ENCODE measurements at regions not wholly inside any gene's neighbourhood (a gene's known extent, or its start where the extent isn't known, plus 50 kb on each side); places are given as distances from the start of the nearest gene placed in this dataset.

DNA sequence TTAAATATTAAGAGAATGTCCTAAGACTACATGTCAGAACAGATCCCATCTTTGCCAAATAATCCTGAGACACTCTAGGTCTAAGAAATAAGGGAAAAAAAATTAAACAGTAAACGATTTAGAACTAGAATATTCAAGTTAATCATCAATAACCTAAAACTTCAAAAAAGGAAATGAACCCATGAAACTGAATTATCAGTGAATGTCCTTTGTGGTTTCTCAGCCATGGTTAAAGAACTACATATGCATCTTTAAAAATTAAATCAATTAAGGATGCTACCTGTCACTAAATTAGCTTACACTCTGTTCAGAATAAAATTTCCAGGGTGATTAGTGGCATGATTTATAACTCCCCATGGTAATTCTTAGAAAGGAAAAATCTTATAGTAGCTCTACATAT is 850.0 kb upstream of the C9orf72 start:
- Histone ChIP-seq H3K27me3 (no peaks in the 10 kb centered on the region), H3K4me3 (no peak overlapping the region), H3K4me1 (no peaks in the 10 kb centered on the region), H3K9ac (ENCODE audit: low read depth in 2 of 2, low read length in 2 of 2) (no peak overlapping the region), H3K36me3 (no peaks in the 10 kb centered on the region), H3K9me3 (no peaks in the 10 kb centered on the region), H3K27ac (no peak overlapping the region)
- TF ChIP-seq, protein P1, sequence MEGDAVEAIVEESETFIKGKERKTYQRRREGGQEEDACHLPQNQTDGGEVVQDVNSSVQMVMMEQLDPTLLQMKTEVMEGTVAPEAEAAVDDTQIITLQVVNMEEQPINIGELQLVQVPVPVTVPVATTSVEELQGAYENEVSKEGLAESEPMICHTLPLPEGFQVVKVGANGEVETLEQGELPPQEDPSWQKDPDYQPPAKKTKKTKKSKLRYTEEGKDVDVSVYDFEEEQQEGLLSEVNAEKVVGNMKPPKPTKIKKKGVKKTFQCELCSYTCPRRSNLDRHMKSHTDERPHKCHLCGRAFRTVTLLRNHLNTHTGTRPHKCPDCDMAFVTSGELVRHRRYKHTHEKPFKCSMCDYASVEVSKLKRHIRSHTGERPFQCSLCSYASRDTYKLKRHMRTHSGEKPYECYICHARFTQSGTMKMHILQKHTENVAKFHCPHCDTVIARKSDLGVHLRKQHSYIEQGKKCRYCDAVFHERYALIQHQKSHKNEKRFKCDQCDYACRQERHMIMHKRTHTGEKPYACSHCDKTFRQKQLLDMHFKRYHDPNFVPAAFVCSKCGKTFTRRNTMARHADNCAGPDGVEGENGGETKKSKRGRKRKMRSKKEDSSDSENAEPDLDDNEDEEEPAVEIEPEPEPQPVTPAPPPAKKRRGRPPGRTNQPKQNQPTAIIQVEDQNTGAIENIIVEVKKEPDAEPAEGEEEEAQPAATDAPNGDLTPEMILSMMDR (IDR thresholded peaks at IDR 0.05), result no peak
- no peak for DNase-seq
- intact Hi-C loops (cut with DNase I), result no loop called here

DNA sequence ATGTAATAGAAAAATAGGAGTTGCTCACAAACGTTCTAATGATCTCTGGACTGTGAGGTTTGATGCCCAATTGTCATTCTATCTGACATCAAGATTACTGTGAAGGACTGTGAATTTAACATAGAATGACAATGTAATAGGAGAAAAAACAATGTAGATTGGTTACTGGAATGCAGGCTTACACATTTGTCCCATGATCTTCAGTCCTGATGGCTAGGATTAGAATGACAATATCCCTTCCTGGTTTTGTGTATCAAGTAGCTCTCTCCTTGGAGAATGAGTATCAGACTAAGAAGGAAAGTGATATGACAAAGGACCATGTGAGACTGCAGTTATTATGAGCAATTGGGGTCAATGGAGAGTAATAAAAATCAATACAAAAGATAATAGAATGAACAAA is 862.2 kb upstream of the C9orf72 start:
- Histone ChIP-seq H3K36me3 (no peaks in the 10 kb centered on the region), H3K27ac (no peak overlapping the region), H3K27me3 (no peaks in the 10 kb centered on the region), H3K9me3 (no peaks in the 10 kb centered on the region), H3K4me3 (no peak overlapping the region), H3K9ac (ENCODE audit: low read depth in 2 of 2, low read length in 2 of 2) (no peak overlapping the region), H3K4me1 (no peaks in the 10 kb centered on the region)
- TF ChIP-seq, protein P1 (IDR thresholded peaks at IDR 0.05), result no peak
- no peak for DNase-seq
- intact Hi-C loops (cut with DNase I), result no loop called here

DNA sequence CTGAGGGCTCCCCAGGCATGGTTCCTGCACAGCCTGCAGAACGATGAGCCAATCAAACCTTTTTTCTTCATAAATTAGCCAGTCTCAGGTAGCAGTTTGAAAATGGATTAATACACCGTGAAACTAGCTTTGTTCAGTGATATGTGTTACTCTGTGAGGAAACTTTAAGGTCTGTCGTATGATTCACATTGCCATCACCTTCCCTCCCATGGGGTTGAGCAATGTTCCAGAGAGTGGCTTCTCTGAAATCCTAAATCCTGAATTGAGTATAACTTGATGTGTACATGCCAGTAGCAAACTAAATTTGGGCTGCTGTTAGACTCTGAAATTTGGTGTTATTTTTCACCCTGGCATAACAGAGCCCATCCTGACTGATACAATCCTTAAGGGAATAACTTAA is 866.4 kb upstream of the C9orf72 start:
- TF ChIP-seq, protein P1 (IDR thresholded peaks at IDR 0.05), result no peak
- Histone ChIP-seq H3K9ac (ENCODE audit: low read depth in 2 of 2, low read length in 2 of 2) (no peak overlapping the region), H3K36me3 (no peaks in the 10 kb centered on the region), H3K4me1 (no peaks in the 10 kb centered on the region), H3K9me3 (no peaks in the 10 kb centered on the region), H3K27ac (no peak overlapping the region), H3K27me3 (no peaks in the 10 kb centered on the region), H3K4me3 (no peak overlapping the region)
- no peak for DNase-seq
- intact Hi-C loops (cut with DNase I), result no loop called here

DNA sequence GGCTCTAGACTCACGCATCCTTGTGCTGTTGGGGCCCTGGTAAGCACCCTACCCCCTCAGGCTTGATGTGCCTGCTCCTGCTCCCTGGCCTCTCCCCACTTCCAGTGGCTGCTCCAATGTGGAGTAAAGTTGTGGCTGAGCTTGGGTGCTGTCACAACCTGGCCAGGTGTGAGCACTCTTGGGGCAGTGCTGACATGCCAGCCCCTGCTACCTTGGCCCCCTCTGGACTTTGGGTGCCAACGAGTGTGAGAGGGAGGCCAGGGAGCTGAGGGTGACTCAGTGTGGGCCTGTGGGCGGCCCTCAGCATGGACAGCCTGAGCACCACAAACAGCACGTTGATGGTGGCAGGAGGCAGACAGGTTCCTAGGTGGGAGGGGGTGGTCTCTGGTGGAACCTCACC is 870.2 kb upstream of the C9orf72 start:
- no peak for DNase-seq
- Histone ChIP-seq H3K27ac (no peak overlapping the region), H3K4me1 (no peaks in the 10 kb centered on the region), H3K36me3 (no peaks in the 10 kb centered on the region), H3K9me3 (no peaks in the 10 kb centered on the region), H3K4me3 (no peak overlapping the region), H3K9ac (ENCODE audit: low read depth in 2 of 2, low read length in 2 of 2) (no peak overlapping the region), H3K27me3 (no peaks in the 10 kb centered on the region)
- intact Hi-C loops (cut with DNase I), result no loop called here
- TF ChIP-seq, protein P1 (IDR thresholded peaks at IDR 0.05), result no peak

DNA sequence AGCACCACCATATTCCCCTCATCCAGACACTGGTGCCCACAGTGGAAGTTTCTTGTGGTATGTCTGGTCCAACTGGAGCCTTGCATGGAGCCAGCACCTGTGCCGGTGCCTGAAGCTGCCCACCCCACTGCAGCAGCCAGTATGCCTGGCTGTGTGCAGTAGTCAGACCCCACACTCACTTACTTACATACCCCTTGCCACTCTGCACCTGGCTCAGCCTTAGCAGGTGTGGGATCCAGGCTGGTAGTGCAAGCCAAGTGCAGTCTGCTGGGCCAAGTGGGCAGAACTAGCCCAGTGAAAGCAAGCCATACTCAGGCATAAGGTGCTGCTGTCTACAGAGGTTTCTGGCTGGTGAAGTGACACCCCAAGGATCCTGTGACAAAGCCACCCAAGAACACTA is 871.4 kb upstream of the C9orf72 start:
- H3K9ac ChIP-seq (ENCODE audit: low read depth in 2 of 2, low read length in 2 of 2), result no peak overlapping the region
- no peaks in the 10 kb centered on the region for H3K4me1 ChIP-seq
- no peaks in the 10 kb centered on the region for H3K36me3 ChIP-seq
- intact Hi-C loops (cut with DNase I), result no loop called here
- TF ChIP-seq, protein P1 (IDR thresholded peaks at IDR 0.05), result no peak
- no peaks in the 10 kb centered on the region for H3K27me3 ChIP-seq
- H3K4me3 ChIP-seq, result no peak overlapping the region
- H3K9me3 ChIP-seq, result no peaks in the 10 kb centered on the region
- H3K27ac ChIP-seq, result no peak overlapping the region
- no peak for DNase-seq

DNA sequence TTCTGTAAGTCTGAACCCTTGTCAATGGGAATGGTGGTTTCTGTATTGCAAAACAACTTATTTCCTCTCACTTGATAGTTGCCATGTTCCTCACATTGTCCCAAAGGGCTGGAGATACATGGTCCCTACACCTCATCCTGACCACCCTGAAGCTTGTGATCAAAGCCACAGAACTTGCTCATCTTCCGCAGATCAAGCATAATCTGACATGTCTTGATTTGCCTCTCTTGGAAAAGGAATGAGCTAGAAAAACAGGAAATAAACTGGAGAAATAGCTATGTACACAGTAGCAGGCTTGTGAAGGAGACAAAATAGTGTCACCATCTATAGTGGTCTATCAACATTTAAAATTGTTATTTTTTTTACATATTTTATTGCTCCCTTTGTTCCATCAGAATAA is 871.9 kb upstream of the C9orf72 start:
- intact Hi-C loops (cut with DNase I), result no loop called here
- Histone ChIP-seq H3K4me3 (no peak overlapping the region), H3K36me3 (no peaks in the 10 kb centered on the region), H3K4me1 (no peaks in the 10 kb centered on the region), H3K9me3 (no peaks in the 10 kb centered on the region), H3K27ac (no peak overlapping the region), H3K9ac (ENCODE audit: low read depth in 2 of 2, low read length in 2 of 2) (no peak overlapping the region), H3K27me3 (no peaks in the 10 kb centered on the region)
- TF ChIP-seq, protein P1 (IDR thresholded peaks at IDR 0.05), result no peak
- DNase-seq, result no peak
